ENCODE measurements at regions not wholly inside any gene's neighbourhood (a gene's known extent, or its start where the extent isn't known, plus 50 kb on each side); places are given as distances from the start of the nearest gene placed in this dataset.

DNA sequence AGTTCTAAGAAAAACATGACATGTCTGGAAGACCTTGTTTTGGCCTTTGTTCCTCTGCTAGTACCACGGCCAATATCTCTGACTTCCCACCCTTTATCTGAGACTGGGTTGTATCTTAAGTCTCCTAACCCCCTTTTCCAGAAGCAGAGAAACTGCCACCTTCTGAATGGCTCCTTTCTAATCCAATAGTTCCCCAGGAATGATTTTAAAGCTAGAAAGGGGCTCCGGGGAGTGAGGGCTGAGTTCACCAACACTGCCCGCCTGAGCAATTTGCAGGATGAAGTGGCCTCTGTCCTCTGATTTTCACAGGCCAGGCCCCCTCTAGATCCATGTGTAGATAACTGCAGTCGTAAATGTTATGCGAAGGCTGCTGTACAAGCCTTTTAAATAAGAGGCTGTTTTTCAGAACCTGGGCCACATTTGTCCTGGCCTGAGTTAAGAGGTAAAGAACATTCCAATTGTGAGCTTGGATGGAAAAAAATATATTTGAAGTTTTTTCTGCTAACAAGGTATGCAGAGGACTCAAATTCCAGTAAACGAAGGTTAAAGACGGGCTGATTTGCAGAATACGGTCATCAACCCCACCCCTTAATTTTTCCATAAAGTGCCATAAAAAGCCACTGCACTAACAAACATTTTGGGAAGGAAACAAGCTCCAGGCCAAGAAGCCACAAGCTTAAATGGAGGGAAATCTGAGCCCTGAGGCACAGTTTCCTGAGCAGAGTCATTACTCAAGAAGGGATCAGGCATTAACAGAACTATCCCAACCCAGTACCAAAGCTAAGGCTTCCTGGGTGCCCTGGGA lies 117.0 kb upstream of the MAF start:
- Histone ChIP-seq H3K27me3 (replicated peaks; ENCODE audit: insufficient read depth, low read depth, low read length, poor library complexity) (no peaks in the 10 kb centered on the region), H3K36me3 (ENCODE audit: insufficient read depth, low read length, poor library complexity, severe bottlenecking) (no peaks in the 10 kb centered on the region), H3K9me3 (ENCODE audit: low read depth, low read length, poor library complexity, severe bottlenecking) (no peaks in the 10 kb centered on the region), H3K4me1 (ENCODE audit: insufficient read depth, low read length, poor library complexity, severe bottlenecking) (no peaks in the 10 kb centered on the region), H3K4me3 (ENCODE audit: low read depth, low read length, poor library complexity, severe bottlenecking) (no peak overlapping the region), H3K27ac (ENCODE audit: low read depth, low read length, poor library complexity, severe bottlenecking) (no peak overlapping the region)
- ChIA-PET CTCF (no interaction called here), POLR2A (ENCODE audit: low non-redundant PET) (no interaction called here)
- intact Hi-C loops (cut with micrococcal nuclease; ENCODE audit: unreplicated experiment), result no loop called here
- no peak for TF ChIP-seq EZH2 (IDR thresholded peaks at IDR 0.05; ENCODE audit: borderline replicate concordance, low read depth, low read length, poor library complexity, severe bottlenecking)
- TF ChIP-seq, protein P1, sequence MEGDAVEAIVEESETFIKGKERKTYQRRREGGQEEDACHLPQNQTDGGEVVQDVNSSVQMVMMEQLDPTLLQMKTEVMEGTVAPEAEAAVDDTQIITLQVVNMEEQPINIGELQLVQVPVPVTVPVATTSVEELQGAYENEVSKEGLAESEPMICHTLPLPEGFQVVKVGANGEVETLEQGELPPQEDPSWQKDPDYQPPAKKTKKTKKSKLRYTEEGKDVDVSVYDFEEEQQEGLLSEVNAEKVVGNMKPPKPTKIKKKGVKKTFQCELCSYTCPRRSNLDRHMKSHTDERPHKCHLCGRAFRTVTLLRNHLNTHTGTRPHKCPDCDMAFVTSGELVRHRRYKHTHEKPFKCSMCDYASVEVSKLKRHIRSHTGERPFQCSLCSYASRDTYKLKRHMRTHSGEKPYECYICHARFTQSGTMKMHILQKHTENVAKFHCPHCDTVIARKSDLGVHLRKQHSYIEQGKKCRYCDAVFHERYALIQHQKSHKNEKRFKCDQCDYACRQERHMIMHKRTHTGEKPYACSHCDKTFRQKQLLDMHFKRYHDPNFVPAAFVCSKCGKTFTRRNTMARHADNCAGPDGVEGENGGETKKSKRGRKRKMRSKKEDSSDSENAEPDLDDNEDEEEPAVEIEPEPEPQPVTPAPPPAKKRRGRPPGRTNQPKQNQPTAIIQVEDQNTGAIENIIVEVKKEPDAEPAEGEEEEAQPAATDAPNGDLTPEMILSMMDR (conservative IDR thresholded peaks at IDR 0.05; ENCODE audit: low read depth, low read length), result no peak
- DNase-seq (ENCODE audit: low spot score), result no peak
- no TSS peak for BruUV-seq (replicated peaks)

DNA sequence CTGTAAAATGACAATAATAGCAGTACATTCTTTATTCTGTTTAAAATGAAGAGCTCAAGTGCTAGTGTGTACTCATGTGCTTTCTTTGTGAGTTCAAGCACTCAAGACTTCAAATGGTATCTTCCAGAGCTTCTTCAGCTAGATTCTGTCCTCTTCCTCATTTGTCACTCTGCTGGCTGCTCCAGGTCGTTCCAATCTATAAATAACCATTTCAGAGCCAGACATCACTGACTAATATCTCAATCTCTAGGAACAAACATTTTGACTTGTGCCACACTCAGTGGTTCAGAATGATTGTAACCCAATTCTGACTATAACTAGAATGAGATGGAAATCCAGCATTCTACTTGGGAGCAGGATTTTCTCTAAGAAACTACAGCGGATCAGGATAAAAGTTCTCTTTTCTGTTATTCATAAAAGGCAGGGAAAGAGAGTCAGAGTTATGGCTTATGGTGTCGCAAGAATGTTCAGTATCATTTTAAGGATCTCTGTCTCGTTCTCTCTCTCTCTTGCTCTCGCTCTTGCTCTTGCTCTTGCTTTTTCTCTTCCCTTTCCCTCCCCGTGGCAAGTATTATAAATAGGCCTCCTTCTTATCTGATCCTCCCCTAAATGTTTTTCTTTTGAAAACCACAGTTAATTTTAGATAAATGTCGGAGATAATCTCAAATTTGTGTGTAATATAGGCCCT lies 116.3 kb upstream of the MAF start:
- DNase-seq (ENCODE audit: low spot score), result no peak
- ChIA-PET CTCF (no interaction called here), POLR2A (ENCODE audit: low non-redundant PET) (no interaction called here)
- TF ChIP-seq, protein P1 (conservative IDR thresholded peaks at IDR 0.05; ENCODE audit: low read depth, low read length), result no peak
- TF ChIP-seq EZH2 (IDR thresholded peaks at IDR 0.05; ENCODE audit: borderline replicate concordance, low read depth, low read length, poor library complexity, severe bottlenecking), result no peak
- Histone ChIP-seq H3K9me3 (ENCODE audit: low read depth, low read length, poor library complexity, severe bottlenecking) (no peaks in the 10 kb centered on the region), H3K27ac (ENCODE audit: low read depth, low read length, poor library complexity, severe bottlenecking) (no peak overlapping the region), H3K36me3 (ENCODE audit: insufficient read depth, low read length, poor library complexity, severe bottlenecking) (no peaks in the 10 kb centered on the region), H3K4me1 (ENCODE audit: insufficient read depth, low read length, poor library complexity, severe bottlenecking) (no peaks in the 10 kb centered on the region), H3K4me3 (ENCODE audit: low read depth, low read length, poor library complexity, severe bottlenecking) (no peak overlapping the region), H3K27me3 (replicated peaks; ENCODE audit: insufficient read depth, low read depth, low read length, poor library complexity) (no peaks in the 10 kb centered on the region)
- intact Hi-C loops (cut with micrococcal nuclease; ENCODE audit: unreplicated experiment), result no loop called here
- BruUV-seq (replicated peaks), result no TSS peak

DNA sequence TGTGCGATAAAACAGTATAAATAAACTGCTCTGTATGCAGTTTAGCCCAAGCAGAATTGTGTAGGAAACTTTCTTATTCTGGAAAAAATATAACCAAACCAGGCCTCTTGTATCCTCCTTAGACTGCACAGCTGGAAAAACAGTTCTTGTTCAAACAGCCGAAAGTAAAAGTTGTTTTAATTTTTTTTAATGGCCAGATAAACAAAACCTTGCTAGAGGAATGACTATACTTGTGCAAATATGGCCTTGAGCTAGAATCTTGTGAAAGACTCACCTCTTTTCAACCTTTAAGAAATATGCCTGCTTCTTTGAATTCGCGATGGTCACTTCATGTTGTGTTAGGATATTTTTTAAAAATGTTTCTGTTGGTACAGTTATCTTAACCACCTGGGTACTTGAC lies 114.5 kb upstream of the MAF start:
- no peaks in the 10 kb centered on the region for H3K9me3 ChIP-seq (ENCODE audit: low read depth, low read length, poor library complexity, severe bottlenecking)
- no peak for DNase-seq (ENCODE audit: low spot score)
- no peaks in the 10 kb centered on the region for H3K36me3 ChIP-seq (ENCODE audit: insufficient read depth, low read length, poor library complexity, severe bottlenecking)
- H3K4me1 ChIP-seq (ENCODE audit: insufficient read depth, low read length, poor library complexity, severe bottlenecking), result no peaks in the 10 kb centered on the region
- ChIA-PET CTCF (no interaction called here), POLR2A (ENCODE audit: low non-redundant PET) (interaction anchor here (0.6 kb wide), 1 partner anchor 986 kb away, joined by 4 read pairs; no protein-coding TSS in a partner anchor)
- no peaks in the 10 kb centered on the region for H3K27me3 ChIP-seq (replicated peaks; ENCODE audit: insufficient read depth, low read depth, low read length, poor library complexity)
- no peak overlapping the region for H3K27ac ChIP-seq (ENCODE audit: low read depth, low read length, poor library complexity, severe bottlenecking)
- intact Hi-C loops (cut with micrococcal nuclease; ENCODE audit: unreplicated experiment), result no loop called here
- no TSS peak for BruUV-seq (replicated peaks)
- no peak for TF ChIP-seq EZH2 (IDR thresholded peaks at IDR 0.05; ENCODE audit: borderline replicate concordance, low read depth, low read length, poor library complexity, severe bottlenecking)
- TF ChIP-seq, protein P1 (conservative IDR thresholded peaks at IDR 0.05; ENCODE audit: low read depth, low read length), result no peak
- H3K4me3 ChIP-seq (ENCODE audit: low read depth, low read length, poor library complexity, severe bottlenecking), result no peak overlapping the region
